K562 (cell line): ENCODE measurements at regions not wholly inside any gene's neighbourhood (a gene's known extent, or its start where the extent isn't known, plus 50 kb on each side); places are given as distances from the start of the nearest gene placed in this dataset.

Source experiments
- MTA1 ChIP-seq: fragments of 450-650 bp; IDR thresholded peaks from 2 replicates; pipeline ENCODE4 v1.6.1; 2017; ENCODE audit warnings: borderline replicate concordance
- RERE ChIP-seq: sonication (generic); formaldehyde crosslinking; IDR thresholded peaks from 2 replicates; pipeline ENCODE4 v1.8.0; 2023; ENCODE audit warnings: missing genetic modification reagents, mild to moderate bottlenecking, borderline replicate concordance
- SRSF3 ChIP-seq: fragments of 200-400 bp; formaldehyde crosslinking; IDR thresholded peaks from 2 replicates; pipeline ENCODE4 v1.6.1; 2016; ENCODE audit warnings: mild to moderate bottlenecking, low read length, moderate library complexity; ENCODE audit not compliant: insufficient read depth
- TCF15 ChIP-seq: fragments of 250-450 bp; sonication (Bioruptor Pico); IDR thresholded peaks from 2 replicates; pipeline ENCODE4 v1.8.0; 2022; ENCODE audit warnings: moderate library complexity, mild to moderate bottlenecking, inconsistent platforms
- ZBTB12 ChIP-seq: fragments of 250-450 bp; sonication (Bioruptor Pico); IDR thresholded peaks from 2 replicates; pipeline ENCODE4 v1.4.0; 2020
- ZBTB7A ChIP-seq: IDR thresholded peaks from 2 replicates; pipeline ENCODE4 v1.6.1; 2011; ENCODE audit warnings: low read depth, mild to moderate bottlenecking, low read length, moderate library complexity, borderline replicate concordance; ENCODE audit not compliant: control insufficient read depth

GRCh38 chr14:105843444-105844046 lies 317.2 kb downstream of the TMEM121 start (continued):
- TF ChIP-seq RERE (no peak), TCF15 (no peak), ZBTB7A (no peak), SRSF3 (no peak), ZBTB12 (no peak), MTA1 (no peak)
- TF ChIP-seq, all 486 proteins: peak for 0
